Gastroesophageal sphincter (tissue), 4 donors: ENCODE measurements at regions not wholly inside any gene's neighbourhood (a gene's known extent, or its start where the extent isn't known, plus 50 kb on each side); places are given as distances from the start of the nearest gene placed in this dataset.

Experiments
- ATAC-seq: fragments of 150-250 bp; one replicate; pipeline ENCODE4 v1.9.1; 2016; ENCODE audit warnings: mild to moderate bottlenecking, moderate library complexity
- H3K27ac ChIP-seq, 4 donors: fragments of 200-600 bp; sonication (generic) in 3 of 4; 1 replicate in 3 of 4; 2 replicates in 1 of 4; pipeline ENCODE4 v1.5.1; 2016 to 2019
- H3K27me3 ChIP-seq: fragments of 200-600 bp; sonication (generic); one replicate; pipeline ENCODE4 v1.5.1; 2019
- H3K36me3 ChIP-seq, 2 donors: fragments of 200-600 bp; sonication (generic); one replicate each; pipeline ENCODE4 v1.5.1; 2019; ENCODE audit warnings: control low read depth in 1 of 2
- H3K4me1 ChIP-seq, 3 donors: fragments of 200-600 bp; sonication (generic); 1 replicate in 2 of 3; 2 replicates in 1 of 3; pipeline ENCODE4 v1.5.1; 2016 to 2019; ENCODE audit warnings: control low read depth in 2 of 3
- H3K4me3 ChIP-seq, 2 donors: fragments of 200-600 bp; sonication (generic); one replicate each; pipeline ENCODE4 v1.5.1; 2019; ENCODE audit warnings: mild to moderate bottlenecking in 1 of 2, moderate library complexity in 1 of 2
- H3K9me3 ChIP-seq, 3 donors: fragments of 200-600 bp; sonication (generic); one replicate each; pipeline ENCODE4 v1.5.1; 2017 to 2019; ENCODE audit warnings: control low read depth in 2 of 3
- EP300 ChIP-seq: sonication (generic); formaldehyde crosslinking; IDR thresholded peaks from one replicate; pipeline ENCODE4 v1.6.1; 2017; ENCODE audit warnings: antibody characterized with exemption, mild to moderate bottlenecking
- POLR2A ChIP-seq, 2 donors: fragments of 450-650 bp; IDR thresholded peaks; one replicate each; pipeline ENCODE4 v1.6.1; 2017; ENCODE audit warnings: antibody characterized with exemption in 2 of 2, mild to moderate bottlenecking in 2 of 2, moderate library complexity in 1 of 2
- POLR2AphosphoS5 ChIP-seq: sonication (generic); formaldehyde crosslinking; IDR thresholded peaks from one replicate; pipeline ENCODE4 v1.6.1; 2017; ENCODE audit warnings: antibody characterized with exemption
- WGBS, 2 donors: methylation state at CpG; one replicate each; pipeline ENCODE4 v1.1.5; 2018; ENCODE audit warnings: low coverage in 1 of 2; 5-methylcytosine and 5-hydroxymethylcytosine counted together
- TF ChIP-seq, protein P1 (sequence below), 4 experiments: fragments of 200-600 bp in 2 of 4; fragments of 450-650 bp in 2 of 4; sonication (generic) in 1 of 4; IDR thresholded peaks; one replicate each; pipeline ENCODE4 v1.5.1; 2017 to 2019; ENCODE audit warnings: antibody characterized with exemption in 4 of 4, mild to moderate bottlenecking in 2 of 4, moderate library complexity in 2 of 4

DNA sequence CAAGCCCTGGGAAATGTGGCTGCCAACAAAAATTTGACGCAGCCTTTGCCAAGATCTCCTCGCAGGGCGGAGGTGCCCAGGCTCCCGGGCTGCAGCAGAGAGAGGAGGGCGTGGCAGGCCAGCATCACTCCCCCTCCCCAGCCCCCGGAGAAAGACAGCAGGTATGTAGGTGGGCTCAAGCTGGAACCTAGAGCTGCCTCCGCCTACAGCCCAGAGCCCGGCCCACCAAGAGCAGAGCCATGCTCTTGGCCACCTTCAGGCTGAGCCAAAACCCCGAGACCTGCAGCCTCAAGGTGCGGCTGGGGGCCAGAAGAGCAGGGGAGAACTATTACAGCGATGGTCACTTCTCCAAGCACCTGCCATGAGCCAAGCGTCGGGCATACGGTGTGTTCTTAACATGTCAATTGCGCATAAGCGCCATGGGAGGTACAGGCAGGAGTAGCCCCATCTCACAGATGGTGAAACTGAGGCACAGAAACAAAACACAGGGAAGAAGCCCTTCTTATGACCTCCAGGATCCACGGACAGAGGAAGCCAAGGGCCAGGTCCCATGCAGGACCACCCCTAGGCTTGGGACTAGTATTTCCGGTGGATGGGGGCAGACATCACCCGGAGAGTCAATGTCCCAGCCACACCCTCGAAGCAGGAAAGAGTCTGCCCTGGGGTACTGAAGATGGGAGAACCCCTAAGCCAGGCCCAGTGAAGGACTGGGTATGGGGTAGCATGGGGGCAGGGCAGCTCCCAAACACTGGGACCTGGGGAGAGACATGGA, 109.0 kb downstream of the NCOR2 start:
- H3K9me3 ChIP-seq, result no peaks in the 10 kb centered on the region
- H3K27ac ChIP-seq, result peak overlapping the region; percentile 3 to 93 (median 85)
- H3K36me3 ChIP-seq, result peaks cover 0 to 60% of the 10 kb centered on the region in 2 donors
- H3K4me1 ChIP-seq, result peaks cover 0 to 72% (median 33%) of the 10 kb centered on the region in 3 donors
- H3K4me3 ChIP-seq, result no peak overlapping the region
- WGBS, 2 donors, result no CpG with 5 or more reads among the region's 20 CpGs
- TF ChIP-seq EP300 (no peak), POLR2A (IDR thresholded peaks at IDR 0.05) (no peak), POLR2AphosphoS5 (no peak)
- TF ChIP-seq, protein P1, sequence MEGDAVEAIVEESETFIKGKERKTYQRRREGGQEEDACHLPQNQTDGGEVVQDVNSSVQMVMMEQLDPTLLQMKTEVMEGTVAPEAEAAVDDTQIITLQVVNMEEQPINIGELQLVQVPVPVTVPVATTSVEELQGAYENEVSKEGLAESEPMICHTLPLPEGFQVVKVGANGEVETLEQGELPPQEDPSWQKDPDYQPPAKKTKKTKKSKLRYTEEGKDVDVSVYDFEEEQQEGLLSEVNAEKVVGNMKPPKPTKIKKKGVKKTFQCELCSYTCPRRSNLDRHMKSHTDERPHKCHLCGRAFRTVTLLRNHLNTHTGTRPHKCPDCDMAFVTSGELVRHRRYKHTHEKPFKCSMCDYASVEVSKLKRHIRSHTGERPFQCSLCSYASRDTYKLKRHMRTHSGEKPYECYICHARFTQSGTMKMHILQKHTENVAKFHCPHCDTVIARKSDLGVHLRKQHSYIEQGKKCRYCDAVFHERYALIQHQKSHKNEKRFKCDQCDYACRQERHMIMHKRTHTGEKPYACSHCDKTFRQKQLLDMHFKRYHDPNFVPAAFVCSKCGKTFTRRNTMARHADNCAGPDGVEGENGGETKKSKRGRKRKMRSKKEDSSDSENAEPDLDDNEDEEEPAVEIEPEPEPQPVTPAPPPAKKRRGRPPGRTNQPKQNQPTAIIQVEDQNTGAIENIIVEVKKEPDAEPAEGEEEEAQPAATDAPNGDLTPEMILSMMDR (IDR thresholded peaks at IDR 0.05), result no peak
- H3K27me3 ChIP-seq, result no peaks in the 10 kb centered on the region
- ATAC-seq, result no peak

DNA sequence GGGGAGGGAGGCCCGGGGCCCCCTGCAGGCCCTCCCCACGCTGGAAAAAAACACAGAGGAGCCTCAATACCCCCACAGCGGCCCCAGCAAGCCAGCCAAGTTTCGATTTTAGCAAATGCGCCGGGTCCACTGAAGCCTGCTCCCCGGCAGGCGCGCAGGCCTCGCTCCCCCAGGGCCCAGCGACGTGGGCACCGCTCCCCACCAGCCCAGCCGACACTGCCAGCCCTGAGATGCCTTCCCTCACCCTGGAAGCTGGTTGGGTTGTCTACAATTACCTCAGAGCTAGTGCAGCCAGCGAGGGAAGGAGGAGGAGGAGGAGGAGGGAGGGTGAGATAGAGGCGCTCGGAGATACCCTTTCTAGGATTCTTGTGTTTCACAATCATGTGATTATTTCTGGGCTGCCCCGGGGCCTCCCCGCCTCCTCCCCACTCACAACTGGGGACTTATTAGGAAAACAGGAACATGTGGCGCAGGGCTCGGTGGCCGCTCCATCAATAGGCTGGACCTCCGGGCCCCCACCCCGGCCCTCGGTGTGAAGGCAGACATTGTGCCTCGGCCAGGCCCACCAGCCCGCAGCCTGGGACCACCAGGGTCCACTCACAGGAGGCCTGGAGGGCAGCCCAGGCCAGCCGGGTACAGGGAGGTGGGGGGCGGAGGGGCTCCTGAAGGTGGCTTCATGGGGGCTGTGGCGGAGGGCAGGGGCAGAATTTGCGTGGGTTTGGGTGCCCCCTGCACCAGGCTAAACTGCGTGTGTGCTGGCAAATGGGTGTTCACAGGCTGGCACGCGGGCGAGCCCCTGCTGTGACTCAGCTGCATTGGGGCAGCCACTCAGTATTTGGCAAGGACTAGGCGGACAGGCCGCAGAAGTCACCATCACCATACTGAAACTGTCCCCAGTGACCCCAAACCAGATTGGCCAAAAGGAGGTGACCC, 109.9 kb downstream of the NCOR2 start:
- H3K4me1 ChIP-seq, result peaks cover 0 to 72% (median 41%) of the 10 kb centered on the region in 3 donors
- TF ChIP-seq POLR2AphosphoS5 (peak; percentile 56), EP300 (no peak)
- WGBS, 2 donors, result 0% methylated on average over 4 to 9 of the region's 37 CpGs
- peaks cover 0 to 53% of the 10 kb centered on the region in 2 donors for H3K36me3 ChIP-seq
- H3K4me3 ChIP-seq, result peak overlapping the region in 1 of 2 donors; percentile 44
- H3K9me3 ChIP-seq, result no peaks in the 10 kb centered on the region
- H3K27me3 ChIP-seq, result no peaks in the 10 kb centered on the region
- peak overlapping the region; percentile 9 to 93 (median 85) for H3K27ac ChIP-seq
- ATAC-seq, result peak; percentile 75

DNA sequence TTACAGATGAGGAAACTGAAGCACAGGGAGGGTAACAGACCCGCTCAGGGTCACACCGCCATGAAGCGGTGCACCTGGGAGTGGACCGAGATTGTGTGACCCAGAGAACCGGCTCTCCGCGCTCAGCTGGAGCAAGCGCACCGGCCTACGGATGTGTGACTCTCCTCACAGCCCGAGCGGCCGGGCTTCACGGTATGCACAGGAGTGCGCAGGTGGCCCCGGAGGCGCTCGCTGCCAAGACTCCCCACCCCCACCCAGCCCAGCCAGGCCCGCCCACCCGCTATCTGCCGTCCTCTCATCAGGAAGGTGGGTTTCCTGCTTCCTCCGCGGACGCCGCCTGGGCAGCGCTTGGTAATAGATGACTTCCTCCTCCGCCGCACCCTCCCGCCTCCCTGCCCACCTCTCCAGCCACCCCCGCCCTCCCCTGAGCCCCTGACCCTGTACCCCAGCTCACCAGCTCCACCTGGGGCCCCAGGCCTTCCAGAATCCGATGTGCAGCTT, 110.7 kb downstream of the NCOR2 start:
- no peak for ATAC-seq
- H3K36me3 ChIP-seq, result peaks cover 0 to 46% of the 10 kb centered on the region in 2 donors

DNA sequence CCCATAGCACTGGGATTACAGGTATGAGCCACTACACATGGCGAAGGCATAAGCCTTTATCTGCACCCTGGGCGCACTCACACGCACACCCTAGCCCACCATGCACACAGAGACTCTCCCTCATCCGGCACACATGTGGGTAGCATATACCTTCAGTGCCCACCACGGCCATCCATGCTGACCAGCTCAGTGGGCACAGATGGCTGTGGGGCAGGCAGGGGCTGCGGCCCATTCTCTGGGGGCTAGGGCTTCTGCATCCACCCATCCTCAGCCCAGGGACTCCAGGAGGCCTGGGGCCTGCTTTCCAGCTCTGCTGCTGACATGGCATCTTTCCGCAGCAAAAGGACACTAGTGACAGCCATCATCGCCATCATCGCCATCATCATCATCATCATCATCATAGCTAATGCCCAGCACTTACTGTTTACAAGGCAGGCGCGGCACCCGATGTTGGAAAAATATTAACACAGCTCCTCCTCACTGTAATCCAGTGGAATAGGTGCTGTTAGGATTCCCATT, 111.2 kb downstream of the NCOR2 start:
- Histone ChIP-seq H3K4me1 (peaks cover 0 to 74% (median 43%) of the 10 kb centered on the region in 3 donors), H3K36me3 (peaks cover 0 to 43% of the 10 kb centered on the region in 2 donors), H3K27ac (peak overlapping the region in 3 of 4 donors; percentile 83 to 93 (median 87)), H3K4me3 (no peak overlapping the region), H3K27me3 (no peaks in the 10 kb centered on the region), H3K9me3 (no peaks in the 10 kb centered on the region)
- ATAC-seq, result no peak
- WGBS, 2 donors, result 80 to 96% methylated on average over 1 to 5 of the region's 12 CpGs
- TF ChIP-seq POLR2AphosphoS5 (no peak), EP300 (no peak), POLR2A (IDR thresholded peaks at IDR 0.05) (no peak)
- TF ChIP-seq, protein P1 (IDR thresholded peaks at IDR 0.05), result no peak

More for the DNA sequence above, 110.7 kb downstream of the NCOR2 start:
- WGBS, 2 donors, result 55 to 98% methylated on average over 2 to 7 of the region's 31 CpGs
- Histone ChIP-seq H3K27me3 (no peaks in the 10 kb centered on the region), H3K9me3 (no peaks in the 10 kb centered on the region), H3K4me1 (peaks cover 0 to 72% (median 43%) of the 10 kb centered on the region in 3 donors), H3K4me3 (peak overlapping the region in 1 of 2 donors; percentile 44), H3K27ac (peak overlapping the region; percentile 9 to 93 (median 85))
- TF ChIP-seq POLR2AphosphoS5 (no peak), EP300 (no peak), POLR2A (IDR thresholded peaks at IDR 0.05) (no peak)
- TF ChIP-seq, protein P1 (IDR thresholded peaks at IDR 0.05), result no peak

DNA sequence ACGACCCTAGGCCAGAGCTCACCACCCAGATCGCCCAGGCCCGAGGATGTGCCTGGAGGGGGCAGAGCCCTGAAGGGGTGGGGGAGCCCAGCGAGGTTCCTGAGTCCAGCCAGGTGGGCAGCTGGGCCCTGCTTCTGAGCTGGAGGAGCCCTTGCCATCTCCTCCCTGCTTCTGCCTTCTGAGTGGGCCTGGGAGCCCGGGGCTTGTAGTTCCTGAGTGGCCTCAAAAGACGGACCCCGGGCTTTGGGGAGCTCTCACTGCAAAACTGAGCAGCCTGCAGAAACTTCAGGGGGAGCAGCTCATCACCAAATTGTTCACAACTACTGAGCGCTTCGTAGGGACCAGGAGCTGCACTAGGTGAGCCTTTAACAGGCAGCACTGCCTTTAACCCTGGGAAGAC, 112.1 kb downstream of the NCOR2 start:
- TF ChIP-seq POLR2AphosphoS5 (no peak), POLR2A (IDR thresholded peaks at IDR 0.05) (no peak), EP300 (no peak)
- TF ChIP-seq, protein P1 (IDR thresholded peaks at IDR 0.05), result no peak
- ATAC-seq, result no peak

More for the DNA sequence above, 112.1 kb downstream of the NCOR2 start:
- Histone ChIP-seq H3K27ac (peak overlapping the region in 3 of 4 donors; percentile 77 to 83 (median 81)), H3K9me3 (no peaks in the 10 kb centered on the region), H3K27me3 (no peaks in the 10 kb centered on the region), H3K4me1 (peaks cover 0 to 74% (median 43%) of the 10 kb centered on the region in 3 donors), H3K4me3 (no peak overlapping the region), H3K36me3 (peaks cover 0 to 43% of the 10 kb centered on the region in 2 donors)
- WGBS, 2 donors, result 67% methylated on average over 1 of the region's 9 CpGs; no CpG with 5 or more reads in 1 of the 2 donors
